HAP-1 (cell line): ENCODE measurements at regions not wholly inside any gene's neighbourhood (a gene's known extent, or its start where the extent isn't known, plus 50 kb on each side); places are given as distances from the start of the nearest gene placed in this dataset.

ENCODE experiments used
- DNase-seq, 2 experiments: peaks; one replicate each; pipeline ENCODE4 v3.0.0-alpha.2; 2016 to 2020; ENCODE audit warnings: low spot score in 2 of 2
- H3K27me3 ChIP-seq: fragments of 250-450 bp; sonication (Bioruptor Pico); 2 replicates; pipeline ENCODE4 v1.5.1; 2020; ENCODE audit warnings: low read depth, mild to moderate bottlenecking, moderate library complexity
- H3K36me3 ChIP-seq: fragments of 250-450 bp; sonication (Bioruptor Pico); replicated peaks from 2 replicates; pipeline ENCODE4 v1.5.1; 2020; ENCODE audit warnings: mild to moderate bottlenecking
- H3K4me1 ChIP-seq: fragments of 250-450 bp; sonication (Bioruptor Pico); 2 replicates; pipeline ENCODE4 v1.5.1; 2020; ENCODE audit warnings: mild to moderate bottlenecking
- H3K4me3 ChIP-seq: fragments of 250-450 bp; sonication (Bioruptor Pico); 2 replicates; pipeline ENCODE4 v1.5.1; 2020; ENCODE audit warnings: mild to moderate bottlenecking, moderate library complexity
- H3K9me3 ChIP-seq: fragments of 250-450 bp; sonication (Bioruptor Pico); 2 replicates; pipeline ENCODE4 v1.5.1; 2020; ENCODE audit warnings: mild to moderate bottlenecking, moderate library complexity
- in situ Hi-C: fragments of 300-500 bp; cut with MboI; formaldehyde crosslinking; loops from 3 replicates; pipeline ENCODE4 v1.14.3; 2020; ENCODE audit warnings: low sequenced_read_pairs, inconsistent platforms, mixed read lengths

DNA sequence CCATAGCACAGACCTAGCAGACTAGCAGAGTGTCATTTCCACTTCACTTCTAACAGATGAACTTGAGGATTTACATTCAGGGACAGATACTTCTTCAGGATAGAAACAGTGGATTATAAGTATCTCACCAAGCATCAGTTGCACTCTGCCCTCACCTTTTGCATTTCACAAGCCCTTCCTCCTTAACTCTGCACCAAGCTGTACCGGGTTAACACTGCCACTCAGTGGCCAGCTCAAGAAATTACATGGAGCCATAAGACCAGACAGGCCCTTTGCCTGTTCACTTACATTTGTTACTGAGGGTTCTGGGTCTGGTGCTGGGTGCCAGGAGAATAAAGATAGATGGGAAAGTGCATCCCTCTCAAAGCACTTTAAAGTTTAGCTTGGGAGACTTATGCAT lies 309.8 kb downstream of the SHANK2 start:
- peak in 1 of 2 experiments; percentile 13 for DNase-seq
- no peaks in the 10 kb centered on the region for H3K36me3 ChIP-seq
- no peak overlapping the region for H3K4me3 ChIP-seq
- H3K9me3 ChIP-seq: peaks cover 5% of the 10 kb centered on the region; the same call in 1 of the 2 replicates
- in situ Hi-C loops: no loop called here
- no peaks in the 10 kb centered on the region for H3K4me1 ChIP-seq
- no peaks in the 10 kb centered on the region for H3K27me3 ChIP-seq

DNA sequence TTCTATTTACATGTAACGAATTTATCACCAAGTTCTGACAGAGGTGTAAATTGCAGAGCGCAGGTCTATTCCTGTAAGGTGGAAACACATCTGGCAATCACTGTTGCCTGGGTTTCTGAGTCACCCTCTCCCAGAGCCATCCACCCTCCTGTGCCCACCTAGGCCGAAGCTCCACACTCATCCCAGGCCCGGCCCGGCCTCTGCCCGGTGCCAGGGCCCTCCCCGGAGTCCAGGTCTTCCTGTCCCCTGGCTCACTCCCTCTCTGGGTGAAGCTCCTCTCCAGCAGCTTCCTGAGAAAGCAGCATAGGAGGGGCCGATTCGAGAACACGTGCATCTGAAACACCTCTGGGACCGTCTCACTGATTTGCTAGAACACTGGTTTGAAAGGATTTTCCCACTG lies 308.2 kb downstream of the SHANK2 start:
- H3K27me3 ChIP-seq: no peaks in the 10 kb centered on the region
- H3K4me1 ChIP-seq: no peaks in the 10 kb centered on the region
- in situ Hi-C loops: no loop called here
- peaks cover 5% of the 10 kb centered on the region; the same call in 1 of the 2 replicates for H3K9me3 ChIP-seq
- no peak for DNase-seq
- no peak overlapping the region for H3K4me3 ChIP-seq
- no peaks in the 10 kb centered on the region for H3K36me3 ChIP-seq

DNA sequence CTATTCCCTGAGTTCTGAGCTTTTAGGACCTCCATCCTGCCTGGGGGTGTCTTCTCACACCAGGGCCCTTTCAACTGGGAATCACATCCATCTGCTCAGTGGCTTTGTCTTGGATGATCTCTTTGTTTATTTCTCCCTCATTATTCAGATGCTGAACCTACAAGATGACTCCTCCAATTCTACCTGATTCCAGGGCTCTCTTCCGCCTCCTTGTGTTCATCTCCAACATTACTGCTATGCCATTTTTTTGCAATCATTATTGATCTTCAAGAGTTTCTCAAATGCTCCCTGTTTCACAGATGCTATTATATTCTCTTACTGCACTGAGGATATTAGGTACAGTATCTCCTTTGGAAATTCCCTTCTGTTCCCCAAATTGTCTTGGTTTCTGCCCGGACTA lies 307.7 kb downstream of the SHANK2 start:
- in situ Hi-C loops: no loop called here
- H3K27me3 ChIP-seq: no peaks in the 10 kb centered on the region
- H3K4me1 ChIP-seq: no peaks in the 10 kb centered on the region
- peaks cover 5% of the 10 kb centered on the region; the same call in 1 of the 2 replicates for H3K9me3 ChIP-seq
- H3K36me3 ChIP-seq: no peaks in the 10 kb centered on the region
- no peak for DNase-seq
- H3K4me3 ChIP-seq: no peak overlapping the region

DNA sequence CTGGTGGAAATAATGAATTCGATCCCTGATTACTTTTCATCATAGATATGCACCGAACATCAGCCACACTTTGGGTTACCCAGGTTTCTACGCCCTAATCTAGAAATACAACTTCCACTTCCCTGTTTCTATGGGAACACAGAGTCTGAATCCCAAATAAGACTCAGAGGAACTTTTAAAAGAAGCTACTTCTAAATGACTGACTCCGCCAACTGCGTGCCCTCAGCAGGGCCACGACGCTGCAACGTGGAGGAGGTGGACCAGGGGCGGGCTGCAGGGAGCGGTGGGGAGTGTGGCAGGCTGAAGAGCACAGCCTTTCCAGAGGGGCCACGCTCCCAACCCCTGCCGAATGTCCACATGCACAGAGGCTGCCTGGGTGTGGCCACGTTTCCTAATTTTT lies 304.0 kb downstream of the SHANK2 start:
- Histone ChIP-seq H3K4me3 (no peak overlapping the region), H3K36me3 (no peaks in the 10 kb centered on the region), H3K27me3 (no peaks in the 10 kb centered on the region), H3K4me1 (no peaks in the 10 kb centered on the region), H3K9me3 (no peaks in the 10 kb centered on the region)
- no peak for DNase-seq
- in situ Hi-C loops: no loop called here

DNA sequence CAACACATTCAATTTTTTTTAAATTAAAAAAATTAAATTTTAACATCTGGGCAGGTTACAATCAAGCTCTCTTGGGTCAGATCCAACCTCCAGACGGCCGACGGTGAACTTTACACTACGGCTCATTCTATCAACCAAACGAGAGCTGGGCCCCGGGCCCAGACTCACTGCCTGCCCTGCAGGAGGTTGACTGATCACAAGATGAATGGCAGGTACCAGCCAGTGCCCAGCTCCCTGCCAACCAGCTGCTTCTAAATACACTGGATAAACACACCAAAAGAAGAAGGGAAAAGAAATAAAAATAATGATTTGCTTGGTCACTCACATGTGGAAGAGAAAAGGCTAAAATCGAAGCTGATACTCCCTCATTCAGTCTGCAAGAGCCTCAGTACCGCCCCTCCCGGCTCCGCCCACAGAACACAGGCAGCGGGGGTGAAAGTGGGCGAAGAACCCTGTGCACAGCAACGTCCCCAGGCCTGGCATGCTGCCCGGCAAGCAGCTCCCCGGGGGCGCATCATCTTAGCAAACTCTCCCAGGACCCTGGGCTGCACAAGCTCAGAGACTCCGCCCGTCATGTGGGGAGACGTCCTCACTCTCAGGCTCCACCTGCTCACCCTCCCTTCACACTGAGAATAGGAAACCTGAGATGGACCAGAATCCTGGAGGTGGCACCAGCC lies 303.4 kb downstream of the SHANK2 start:
- no peak for DNase-seq
- in situ Hi-C loops: no loop called here

DNA sequence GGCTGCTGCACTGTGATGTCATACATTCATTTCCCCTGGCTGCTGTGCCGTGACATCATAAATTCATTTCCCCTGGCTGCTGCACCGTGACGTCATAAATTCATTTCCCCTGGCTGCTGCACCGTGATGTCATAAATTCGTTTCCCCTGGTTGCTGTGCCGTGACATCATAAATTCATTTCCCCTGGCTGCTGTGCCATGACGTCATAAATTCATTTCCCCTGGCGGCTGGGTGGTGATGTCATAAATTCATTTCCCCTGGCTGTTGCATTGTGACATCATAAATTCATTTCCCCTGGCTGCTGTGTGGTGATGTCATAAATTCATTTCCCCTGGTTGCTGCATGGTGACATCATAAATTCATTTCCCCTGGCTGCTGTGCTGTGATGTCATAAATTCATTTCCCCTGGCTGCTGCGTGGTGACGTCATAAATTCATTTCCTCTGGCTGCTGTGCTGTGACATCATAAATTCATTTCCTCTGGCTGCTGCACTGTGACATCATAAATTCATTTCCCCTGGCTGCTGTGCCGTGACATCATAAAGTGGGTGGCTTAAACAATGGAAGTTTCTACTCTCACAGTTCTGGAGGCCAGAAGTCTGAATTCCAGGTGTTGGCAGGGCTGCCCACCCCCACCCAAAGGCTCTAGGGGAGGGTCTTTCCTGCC lies 301.1 kb downstream of the SHANK2 start:
- no peaks in the 10 kb centered on the region for H3K9me3 ChIP-seq

More for the DNA sequence above, 303.4 kb downstream of the SHANK2 start:
- no peaks in the 10 kb centered on the region for H3K27me3 ChIP-seq
- no peaks in the 10 kb centered on the region for H3K9me3 ChIP-seq
- no peaks in the 10 kb centered on the region for H3K4me1 ChIP-seq
- no peaks in the 10 kb centered on the region for H3K36me3 ChIP-seq
- H3K4me3 ChIP-seq: no peak overlapping the region

DNA sequence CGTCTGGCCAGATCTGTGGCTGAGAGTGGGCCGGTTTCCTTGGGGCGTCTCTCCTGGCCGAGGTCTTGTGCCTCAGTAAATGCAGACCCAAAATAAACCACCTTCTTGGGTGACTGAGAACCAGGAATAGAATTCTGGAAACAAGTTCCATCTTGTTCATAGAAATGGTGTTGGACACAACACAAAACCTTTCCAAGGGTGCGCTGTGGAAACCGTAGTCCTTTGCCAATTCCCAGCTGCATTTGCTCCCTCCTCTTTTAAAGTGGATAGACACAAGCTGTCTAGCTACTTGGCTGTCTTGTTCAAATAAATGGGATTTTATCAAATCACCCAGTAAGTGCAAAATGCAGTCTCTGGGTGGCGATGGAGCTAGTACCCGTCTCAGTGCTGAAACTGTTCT lies 300.2 kb downstream of the SHANK2 start:
- H3K36me3 ChIP-seq: no peaks in the 10 kb centered on the region
- H3K27me3 ChIP-seq: no peaks in the 10 kb centered on the region
- no peak for DNase-seq
- H3K9me3 ChIP-seq: no peaks in the 10 kb centered on the region
- no peaks in the 10 kb centered on the region for H3K4me1 ChIP-seq
- no peak overlapping the region for H3K4me3 ChIP-seq
- in situ Hi-C loops: no loop called here

More for the DNA sequence above, 301.1 kb downstream of the SHANK2 start:
- in situ Hi-C loops: no loop called here
- Histone ChIP-seq H3K4me1 (no peaks in the 10 kb centered on the region), H3K4me3 (no peak overlapping the region), H3K36me3 (no peaks in the 10 kb centered on the region), H3K27me3 (no peaks in the 10 kb centered on the region)
- DNase-seq: no peak

DNA sequence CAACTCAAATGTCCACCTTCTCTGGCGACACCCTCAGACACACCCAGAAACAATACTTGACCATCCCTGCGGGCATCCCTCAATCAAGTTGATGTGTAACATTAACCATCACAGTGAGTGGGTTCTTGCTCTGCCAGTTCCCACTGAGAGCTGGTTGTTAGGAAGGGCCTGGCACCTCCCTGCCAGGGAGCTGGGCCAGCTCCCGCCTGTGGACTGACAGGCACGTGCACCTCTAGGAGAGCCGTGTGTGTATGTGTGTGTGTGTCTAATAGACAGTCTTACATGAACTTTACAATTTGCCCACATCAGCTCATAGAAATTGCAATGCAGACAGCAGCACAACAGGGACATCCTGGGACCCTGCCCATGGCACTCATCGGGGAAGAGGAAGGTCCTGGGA lies 298.7 kb downstream of the SHANK2 start:
- H3K27me3 ChIP-seq: no peaks in the 10 kb centered on the region
- H3K36me3 ChIP-seq: no peaks in the 10 kb centered on the region
- in situ Hi-C loops: no loop called here
- no peak overlapping the region for H3K4me3 ChIP-seq
- no peak for DNase-seq
- no peaks in the 10 kb centered on the region for H3K9me3 ChIP-seq
- no peaks in the 10 kb centered on the region for H3K4me1 ChIP-seq

DNA sequence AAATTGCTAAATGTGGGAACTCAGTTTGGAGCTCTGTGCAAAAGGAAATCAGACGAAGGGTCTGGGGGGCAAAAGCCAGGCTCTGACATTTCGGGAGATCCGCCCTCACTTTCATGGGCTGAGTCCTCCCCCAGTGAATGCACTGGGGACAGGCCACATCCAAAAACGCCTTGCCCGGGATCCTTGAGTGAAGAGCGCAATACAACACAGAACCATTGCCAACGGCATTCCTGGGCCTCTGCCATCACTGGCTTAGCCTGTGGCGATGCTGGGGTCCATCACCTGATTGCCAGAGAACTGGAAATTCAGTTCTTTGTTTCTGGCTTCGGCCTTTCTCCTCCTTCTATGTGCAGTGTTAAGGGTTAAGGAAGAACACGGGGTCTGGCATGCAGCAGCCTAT lies 297.9 kb downstream of the SHANK2 start:
- Histone ChIP-seq H3K9me3 (no peaks in the 10 kb centered on the region), H3K4me1 (no peaks in the 10 kb centered on the region), H3K36me3 (no peaks in the 10 kb centered on the region), H3K4me3 (no peak overlapping the region), H3K27me3 (no peaks in the 10 kb centered on the region)
- DNase-seq: no peak
- in situ Hi-C loops: no loop called here
